ENCODE measurements at regions not wholly inside any gene's neighbourhood (a gene's known extent, or its start where the extent isn't known, plus 50 kb on each side); places are given as distances from the start of the nearest gene placed in this dataset.

GRCh38 chr12:25382311-25383106 lies 131.8 kb upstream of the KRAS start:
- no peaks in the 10 kb centered on the region for H3K36me3 ChIP-seq (ENCODE audit: control insufficient read depth in 2 of 2, extremely low read depth in 1 of 2, insufficient read depth in 2 of 2, low read length in 2 of 2)
- no peak for DNase-seq (ENCODE audit: low read depth, low spot score)
- H3K9me1 ChIP-seq (replicated peaks; ENCODE audit: control insufficient read depth, extremely low read depth, insufficient read depth, low read length) = no peaks in the 10 kb centered on the region
- intact Hi-C loops (cut with micrococcal nuclease) = no loop called here
- peaks cover 15% of the 10 kb centered on the region for H3K4me1 ChIP-seq (ENCODE audit: control insufficient read depth, extremely low read depth, insufficient read depth, low read length)
- no TSS peak for BruUV-seq (replicated peaks)
- no peak overlapping the region for H2AFZ ChIP-seq (ENCODE audit: low read depth, low read length)
- dilution Hi-C loops (cut with MboI; ENCODE audit: extremely low pct_ligation_motif_present, low sequenced_read_pairs) = no loop called here
- H3K79me2 ChIP-seq (ENCODE audit: control insufficient read depth, insufficient read depth, low read length) = no peaks in the 10 kb centered on the region
- TF ChIP-seq EZH2 (IDR thresholded peaks at IDR 0.05; ENCODE audit: borderline replicate concordance, low read depth, low read length, severe bottlenecking) = no peak
- FAIRE-seq = no peak
- ChIA-PET CTCF (interaction anchor here (0.7 to 1.5 kb wide), 2 partner anchors 34 to 227 kb away, joined by 3 to 4 read pairs (median 4); no protein-coding TSS in a partner anchor), POLR2A (no interaction called here)
- H4K20me1 ChIP-seq (replicated peaks; ENCODE audit: control insufficient read depth, extremely low read depth, insufficient read depth, low read length) = no peaks in the 10 kb centered on the region
- no peak overlapping the region for H3K9ac ChIP-seq (replicated peaks; ENCODE audit: extremely low read depth, insufficient read depth, low read length)
- peaks cover 0 to 9% of the 10 kb centered on the region in 2 experiments for H3K27me3 ChIP-seq (ENCODE audit: control insufficient read depth in 2 of 2, insufficient read depth in 2 of 2, low read length in 2 of 2)
- no peaks in the 10 kb centered on the region for H3K9me3 ChIP-seq (replicated peaks; ENCODE audit: control insufficient read depth, insufficient read depth, low read length)
- no peak overlapping the region for H3K27ac ChIP-seq (ENCODE audit: insufficient read depth, low read depth, low read length)
- no peak overlapping the region for H3K4me2 ChIP-seq (ENCODE audit: insufficient read depth, low read length)
- no peak overlapping the region for H3K4me3 ChIP-seq (replicated peaks in 1 of 3; ENCODE audit: insufficient read depth in 1 of 3, low read depth in 1 of 3, low read length in 3 of 3)

- Histone ChIP-seq H4K20me1 (replicated peaks; ENCODE audit: control insufficient read depth, extremely low read depth, insufficient read depth, low read length) (no peaks in the 10 kb centered on the region), H3K27me3 (ENCODE audit: control insufficient read depth in 2 of 2, insufficient read depth in 2 of 2, low read length in 2 of 2) (peaks cover 6 to 13% of the 10 kb centered on the region in 2 experiments), H3K4me1 (ENCODE audit: control insufficient read depth, extremely low read depth, insufficient read depth, low read length) (no peaks in the 10 kb centered on the region), H3K79me2 (ENCODE audit: control insufficient read depth, insufficient read depth, low read length) (no peaks in the 10 kb centered on the region), H3K9me3 (replicated peaks; ENCODE audit: control insufficient read depth, insufficient read depth, low read length) (no peaks in the 10 kb centered on the region), H3K36me3 (ENCODE audit: control insufficient read depth in 2 of 2, extremely low read depth in 1 of 2, insufficient read depth in 2 of 2, low read length in 2 of 2) (no peaks in the 10 kb centered on the region), H3K4me2 (ENCODE audit: insufficient read depth, low read length) (no peak overlapping the region), H3K27ac (ENCODE audit: insufficient read depth, low read depth, low read length) (no peak overlapping the region), H3K9ac (replicated peaks; ENCODE audit: extremely low read depth, insufficient read depth, low read length) (no peak overlapping the region), H2AFZ (ENCODE audit: low read depth, low read length) (no peak overlapping the region), H3K4me3 (replicated peaks in 1 of 3; ENCODE audit: insufficient read depth in 1 of 3, low read depth in 1 of 3, low read length in 3 of 3) (no peak overlapping the region), H3K9me1 (replicated peaks; ENCODE audit: control insufficient read depth, extremely low read depth, insufficient read depth, low read length) (no peaks in the 10 kb centered on the region)
- CTCF ChIA-PET = interaction anchor here (2.2 kb wide), 2 partner anchors 12 to 137 kb away, joined by 7 to 13 read pairs; no protein-coding TSS in a partner anchor
- DNase-seq (ENCODE audit: low read depth, low spot score) (no peak), FAIRE-seq (no peak)
- POLR2A ChIA-PET = no interaction called here
- intact Hi-C loops (cut with micrococcal nuclease) (no loop called here), dilution Hi-C loops (cut with MboI; ENCODE audit: extremely low pct_ligation_motif_present, low sequenced_read_pairs) (no loop called here)
- TF ChIP-seq GATA2 (IDR thresholded peaks at IDR 0.05; ENCODE audit: insufficient read depth, insufficient read length, low read depth, low read length) (no peak), MAX (IDR thresholded peaks at IDR 0.05; ENCODE audit: insufficient read depth, insufficient read length) (no peak), FOS (IDR thresholded peaks at IDR 0.05; ENCODE audit: borderline replicate concordance, insufficient read depth, low read length) (no peak)
- no TSS peak for BruUV-seq (replicated peaks)
Observed at GRCh38 chr12:25377469-25378177, 126.9 kb upstream of the KRAS start.

All from endothelial cell of umbilical vein (primary cell).